GM23248 (cell line): ENCODE measurements at regions not wholly inside any gene's neighbourhood (a gene's known extent, or its start where the extent isn't known, plus 50 kb on each side); places are given as distances from the start of the nearest gene placed in this dataset.

Experiments used
- DNase-seq: peaks from one replicate; pipeline ENCODE4 v3.0.0-alpha.2; 2015
- H2AFZ ChIP-seq: fragments of 200-600 bp; sonication (generic); 2 replicates; pipeline ENCODE4 v1.6.1; 2016; ENCODE audit warnings: antibody characterized with exemption
- H3F3A ChIP-seq: fragments of 200-600 bp; sonication (generic); 2 replicates; pipeline ENCODE4 v1.6.1; 2016; ENCODE audit warnings: mild to moderate bottlenecking, antibody characterized with exemption, mixed run types; ENCODE audit not compliant: insufficient read depth
- H3K27ac ChIP-seq: fragments of 200-600 bp; sonication (generic); 2 replicates; pipeline ENCODE4 v1.5.1; 2016; ENCODE audit warnings: mild to moderate bottlenecking
- H3K27me3 ChIP-seq: fragments of 200-600 bp; sonication (generic); replicated peaks from 2 replicates; pipeline ENCODE4 v1.6.1; 2016; ENCODE audit warnings: mild to moderate bottlenecking; ENCODE audit not compliant: insufficient read depth
- H3K36me3 ChIP-seq: fragments of 200-600 bp; sonication (generic); 2 replicates; pipeline ENCODE4 v1.6.1; 2016; ENCODE audit warnings: low read depth, mild to moderate bottlenecking
- H3K4me1 ChIP-seq: fragments of 200-600 bp; sonication (generic); 2 replicates; pipeline ENCODE4 v1.6.1; 2016; ENCODE audit warnings: mild to moderate bottlenecking; ENCODE audit not compliant: insufficient read depth
- H3K4me2 ChIP-seq: fragments of 200-600 bp; sonication (generic); one replicate; pipeline ENCODE4 v1.6.1; 2016; ENCODE audit warnings: mild to moderate bottlenecking; ENCODE audit not compliant: unreplicated experiment
- H3K4me3 ChIP-seq: fragments of 200-600 bp; sonication (generic); 2 replicates; pipeline ENCODE4 v1.5.1; 2016; ENCODE audit warnings: mild to moderate bottlenecking
- H3K79me2 ChIP-seq: fragments of 200-600 bp; sonication (generic); 2 replicates; pipeline ENCODE4 v1.6.1; 2016; ENCODE audit warnings: mild to moderate bottlenecking; ENCODE audit not compliant: insufficient read depth
- H3K9ac ChIP-seq: fragments of 200-600 bp; sonication (generic); 2 replicates; pipeline ENCODE4 v1.6.1; 2016; ENCODE audit warnings: mild to moderate bottlenecking
- H3K9me2 ChIP-seq: fragments of 200-600 bp; sonication (generic); 2 replicates; pipeline ENCODE4 v1.6.1; 2016; ENCODE audit warnings: mixed run types, mild to moderate bottlenecking, moderate library complexity; ENCODE audit not compliant: insufficient read depth
- H3K9me3 ChIP-seq: fragments of 200-600 bp; sonication (generic); one replicate; pipeline ENCODE4 v1.6.1; 2017; ENCODE audit warnings: low read depth
- H4K20me1 ChIP-seq: fragments of 200-600 bp; sonication (generic); 2 replicates; pipeline ENCODE4 v1.6.0; 2016; ENCODE audit not compliant: insufficient read depth
- EZH2 ChIP-seq: fragments of 200-600 bp; sonication (generic); IDR thresholded peaks from 2 replicates; pipeline ENCODE4 v1.6.1; 2018; ENCODE audit warnings: antibody characterized with exemption, mild to moderate bottlenecking; ENCODE audit not compliant: insufficient read depth, poor library complexity, severe bottlenecking
- EZH2phosphoT487 ChIP-seq: fragments of 200-600 bp; sonication (generic); IDR thresholded peaks from 2 replicates; pipeline ENCODE4 v1.6.1; 2018; ENCODE audit warnings: antibody characterized with exemption, moderate library complexity, mild to moderate bottlenecking, low read depth; ENCODE audit not compliant: insufficient read depth
- WGBS, 2 experiments: methylation state at CpG; one replicate each; pipeline ENCODE4 v1.1.6; 2015 to 2017; ENCODE audit warnings: low lambda C conversion rate in 2 of 2, low coverage in 1 of 2; ENCODE audit errors: missing lambda C conversion rate in 2 of 2; 5-methylcytosine and 5-hydroxymethylcytosine counted together
- in situ Hi-C: fragments of 300-500 bp; cut with MboI; formaldehyde crosslinking; loops from 2 replicates; pipeline ENCODE4 v1.15.0; 2020

DNA sequence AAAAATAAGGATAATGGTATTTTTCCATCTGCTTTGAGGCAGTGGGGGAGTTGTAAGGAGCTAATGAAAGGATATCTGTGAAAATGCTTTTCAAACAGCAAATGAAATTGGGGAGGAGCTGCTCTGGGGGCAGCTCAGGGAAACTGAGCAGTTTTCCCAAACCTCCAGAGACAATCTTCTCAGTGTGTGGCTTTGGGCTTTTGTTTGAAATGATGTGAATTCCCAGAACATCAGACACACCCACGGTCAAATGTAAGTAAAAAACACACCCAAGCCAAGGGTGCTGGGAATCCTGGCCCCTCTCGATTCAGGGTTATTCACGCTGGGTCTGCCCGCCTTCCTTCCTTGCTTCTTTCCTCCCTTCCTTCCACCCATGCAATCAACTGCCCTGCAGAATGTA is 512.6 kb downstream of the BNC2 start:
- no peak for DNase-seq
- peaks cover 11% of the 10 kb centered on the region; the same call in 1 of the 2 replicates for H3K4me1 ChIP-seq
- TF ChIP-seq EZH2phosphoT487 (no peak), EZH2 (no peak)
- H3F3A ChIP-seq: no peaks in the 10 kb centered on the region
- H3K27ac ChIP-seq: no peak overlapping the region
- no peaks in the 10 kb centered on the region for H3K36me3 ChIP-seq
- no peaks in the 10 kb centered on the region for H3K79me2 ChIP-seq
- no peak overlapping the region for H2AFZ ChIP-seq
- in situ Hi-C loops: no loop called here
- no peaks in the 10 kb centered on the region for H3K9me2 ChIP-seq
- no peaks in the 10 kb centered on the region for H4K20me1 ChIP-seq
- H3K9me3 ChIP-seq: no peaks in the 10 kb centered on the region
- H3K4me2 ChIP-seq: no peak overlapping the region
- H3K9ac ChIP-seq: no peak overlapping the region
- no peak overlapping the region for H3K4me3 ChIP-seq
- H3K27me3 ChIP-seq: no peaks in the 10 kb centered on the region
- WGBS, 2 experiments: 79 to 85% methylated on average over 4 of the region's 4 CpGs

DNA sequence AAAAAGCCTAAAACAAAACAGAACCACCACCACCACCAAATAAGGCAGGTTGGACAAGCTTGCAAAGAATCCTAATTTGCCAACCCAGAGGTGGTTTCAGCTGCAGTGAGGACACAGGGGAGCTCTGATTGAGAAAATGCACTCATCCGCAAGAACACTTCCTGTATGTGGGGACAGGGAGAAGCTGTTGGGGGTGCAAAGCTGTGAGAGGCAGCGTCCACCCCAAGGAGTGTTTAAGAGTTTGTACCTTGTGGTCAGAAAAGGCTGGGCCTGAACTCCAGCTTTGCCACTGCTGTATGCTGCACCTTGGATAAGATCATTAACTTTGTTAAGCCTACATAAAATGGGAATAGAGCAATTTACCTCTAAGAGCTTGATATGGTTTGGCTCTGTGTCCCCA is 511.7 kb downstream of the BNC2 start:
- in situ Hi-C loops: no loop called here
- DNase-seq: no peak
- WGBS, 2 experiments: 80 to 91% methylated on average over 2 of the region's 2 CpGs
- no peaks in the 10 kb centered on the region for H3K9me3 ChIP-seq
- H3F3A ChIP-seq: no peaks in the 10 kb centered on the region
- no peaks in the 10 kb centered on the region for H3K36me3 ChIP-seq
- no peak overlapping the region for H3K9ac ChIP-seq
- no peaks in the 10 kb centered on the region for H3K9me2 ChIP-seq
- H3K79me2 ChIP-seq: no peaks in the 10 kb centered on the region
- H4K20me1 ChIP-seq: no peaks in the 10 kb centered on the region
- H3K27ac ChIP-seq: no peak overlapping the region
- H2AFZ ChIP-seq: no peak overlapping the region
- H3K27me3 ChIP-seq: no peaks in the 10 kb centered on the region
- peaks cover 11% of the 10 kb centered on the region; the same call in 1 of the 2 replicates for H3K4me1 ChIP-seq
- H3K4me2 ChIP-seq: no peak overlapping the region
- TF ChIP-seq EZH2: no peak
- H3K4me3 ChIP-seq: no peak overlapping the region
